Lower leg skin (tissue), 3 donors: ENCODE measurements at regions not wholly inside any gene's neighbourhood (a gene's known extent, or its start where the extent isn't known, plus 50 kb on each side); places are given as distances from the start of the nearest gene placed in this dataset.

Experiments
- CTCF ChIP-seq, 3 donors: fragments of 450-650 bp; IDR thresholded peaks; one replicate each; pipeline ENCODE4 v1.5.1; 2016; ENCODE audit warnings: antibody characterized with exemption in 3 of 3, mild to moderate bottlenecking in 3 of 3, moderate library complexity in 2 of 3
- POLR2A ChIP-seq, 2 donors: fragments of 450-650 bp; IDR thresholded peaks; one replicate each; pipeline ENCODE4 v1.6.1; 2016 to 2017; ENCODE audit warnings: antibody characterized with exemption in 2 of 2, mild to moderate bottlenecking in 1 of 2, moderate library complexity in 1 of 2

GRCh38 chr2:123656590-123656989 is 368.5 kb upstream of the CNTNAP5 start:
- TF ChIP-seq POLR2A (IDR thresholded peaks at IDR 0.05) (no peak), CTCF (IDR thresholded peaks at IDR 0.05) (no peak)
